ENCODE measurements at regions not wholly inside any gene's neighbourhood (a gene's known extent, or its start where the extent isn't known, plus 50 kb on each side); places are given as distances from the start of the nearest gene placed in this dataset.

DNA sequence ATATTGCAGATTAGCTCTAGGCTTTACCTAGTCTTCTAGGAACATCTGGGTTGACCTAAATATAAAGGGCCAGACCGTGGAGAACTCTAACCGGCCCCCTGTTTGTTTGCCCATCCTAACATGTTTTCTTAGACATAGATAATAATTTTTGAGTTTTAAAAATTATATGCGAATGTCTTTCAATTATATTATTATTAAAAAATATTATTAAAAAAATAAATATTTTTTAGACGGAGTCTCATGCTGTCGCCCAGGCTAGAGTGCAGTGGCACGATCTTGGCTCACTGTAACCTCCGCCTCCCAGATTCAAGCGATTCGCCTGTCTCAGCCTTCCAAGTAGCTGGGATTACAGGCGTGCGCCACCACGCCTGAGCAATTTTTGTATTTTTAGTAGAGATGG is 318.5 kb downstream of the INHBA start:
- no peaks in the 10 kb centered on the region for H3K4me1 Mint-ChIP-seq
- no peak overlapping the region for H3K9ac ChIP-seq
- no peaks in the 10 kb centered on the region for H3K9me3 ChIP-seq (ENCODE audit: low read depth)
- no peak overlapping the region for H3K27ac ChIP-seq
- no peak for DNase-seq (ENCODE audit: low spot score)
- no peak overlapping the region for H3K4me2 ChIP-seq
- peaks cover 19% of the 10 kb centered on the region for H3K4me1 ChIP-seq
- no peaks in the 10 kb centered on the region for H3K36me3 Mint-ChIP-seq
- H3K27me3 Mint-ChIP-seq (ENCODE audit: insufficient read depth, low read depth) = no peaks in the 10 kb centered on the region
- H3K79me2 ChIP-seq (ENCODE audit: low read depth) = no peaks in the 10 kb centered on the region
- no peak overlapping the region for H2AFZ ChIP-seq (replicated peaks)
- no peak overlapping the region for H3K4me3 ChIP-seq
- no peaks in the 10 kb centered on the region for H3K9me3 Mint-ChIP-seq
- no peaks in the 10 kb centered on the region for H3K36me3 ChIP-seq
- TF ChIP-seq, protein P1, sequence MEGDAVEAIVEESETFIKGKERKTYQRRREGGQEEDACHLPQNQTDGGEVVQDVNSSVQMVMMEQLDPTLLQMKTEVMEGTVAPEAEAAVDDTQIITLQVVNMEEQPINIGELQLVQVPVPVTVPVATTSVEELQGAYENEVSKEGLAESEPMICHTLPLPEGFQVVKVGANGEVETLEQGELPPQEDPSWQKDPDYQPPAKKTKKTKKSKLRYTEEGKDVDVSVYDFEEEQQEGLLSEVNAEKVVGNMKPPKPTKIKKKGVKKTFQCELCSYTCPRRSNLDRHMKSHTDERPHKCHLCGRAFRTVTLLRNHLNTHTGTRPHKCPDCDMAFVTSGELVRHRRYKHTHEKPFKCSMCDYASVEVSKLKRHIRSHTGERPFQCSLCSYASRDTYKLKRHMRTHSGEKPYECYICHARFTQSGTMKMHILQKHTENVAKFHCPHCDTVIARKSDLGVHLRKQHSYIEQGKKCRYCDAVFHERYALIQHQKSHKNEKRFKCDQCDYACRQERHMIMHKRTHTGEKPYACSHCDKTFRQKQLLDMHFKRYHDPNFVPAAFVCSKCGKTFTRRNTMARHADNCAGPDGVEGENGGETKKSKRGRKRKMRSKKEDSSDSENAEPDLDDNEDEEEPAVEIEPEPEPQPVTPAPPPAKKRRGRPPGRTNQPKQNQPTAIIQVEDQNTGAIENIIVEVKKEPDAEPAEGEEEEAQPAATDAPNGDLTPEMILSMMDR (IDR thresholded peaks at IDR 0.05) = no peak
- TF ChIP-seq EZH2phosphoT487 (IDR thresholded peaks at IDR 0.05) = no peak
- TF ChIP-seq EZH2 (IDR thresholded peaks at IDR 0.05) = no peak
- H3K4me3 Mint-ChIP-seq = no peak overlapping the region
- H3F3A ChIP-seq (ENCODE audit: low read depth) = no peaks in the 10 kb centered on the region
- no peak overlapping the region for H3K27ac Mint-ChIP-seq
- no peaks in the 10 kb centered on the region for H4K20me1 ChIP-seq (ENCODE audit: low read depth)
- no peaks in the 10 kb centered on the region for H3K27me3 ChIP-seq

DNA sequence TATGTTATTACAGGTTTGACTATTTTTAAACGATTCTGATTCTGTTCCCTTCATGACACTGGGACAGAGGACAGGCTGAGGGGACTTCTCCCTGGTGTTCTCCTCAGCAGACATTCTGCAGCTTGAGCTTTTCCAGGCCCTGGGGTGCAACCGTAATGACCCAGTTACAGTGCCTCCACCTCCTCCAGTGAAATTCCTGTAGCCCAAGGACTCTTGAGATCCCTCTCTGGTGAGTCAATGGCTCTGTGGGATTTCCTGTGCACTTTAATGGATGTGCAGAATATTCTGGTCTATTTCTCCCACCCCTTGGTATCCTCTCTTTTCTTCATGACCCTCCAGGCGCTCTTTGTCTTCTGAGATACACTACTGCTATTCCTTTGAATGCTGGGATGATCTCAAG is 319.3 kb downstream of the INHBA start:
- H3F3A ChIP-seq (ENCODE audit: low read depth) = no peaks in the 10 kb centered on the region
- Mint-ChIP-seq H3K4me3 (no peak overlapping the region), H3K4me1 (no peaks in the 10 kb centered on the region), H3K9me3 (no peaks in the 10 kb centered on the region), H3K27ac (no peak overlapping the region), H3K36me3 (no peaks in the 10 kb centered on the region), H3K27me3 (ENCODE audit: insufficient read depth, low read depth) (no peaks in the 10 kb centered on the region)
- H3K4me3 ChIP-seq = no peak overlapping the region
- TF ChIP-seq, protein P1 (IDR thresholded peaks at IDR 0.05) = no peak
- no peak for TF ChIP-seq EZH2 (IDR thresholded peaks at IDR 0.05)
- no peak for TF ChIP-seq EZH2phosphoT487 (IDR thresholded peaks at IDR 0.05)
- H3K79me2 ChIP-seq (ENCODE audit: low read depth) = no peaks in the 10 kb centered on the region
- H3K36me3 ChIP-seq = no peaks in the 10 kb centered on the region
- H2AFZ ChIP-seq (replicated peaks) = no peak overlapping the region
- H3K27me3 ChIP-seq = no peaks in the 10 kb centered on the region
- H3K9me3 ChIP-seq (ENCODE audit: low read depth) = no peaks in the 10 kb centered on the region
- H3K27ac ChIP-seq = no peak overlapping the region
- H4K20me1 ChIP-seq (ENCODE audit: low read depth) = no peaks in the 10 kb centered on the region
- H3K9ac ChIP-seq = no peak overlapping the region
- peaks cover 19% of the 10 kb centered on the region for H3K4me1 ChIP-seq
- no peak for DNase-seq (ENCODE audit: low spot score)
- H3K4me2 ChIP-seq = no peak overlapping the region

DNA sequence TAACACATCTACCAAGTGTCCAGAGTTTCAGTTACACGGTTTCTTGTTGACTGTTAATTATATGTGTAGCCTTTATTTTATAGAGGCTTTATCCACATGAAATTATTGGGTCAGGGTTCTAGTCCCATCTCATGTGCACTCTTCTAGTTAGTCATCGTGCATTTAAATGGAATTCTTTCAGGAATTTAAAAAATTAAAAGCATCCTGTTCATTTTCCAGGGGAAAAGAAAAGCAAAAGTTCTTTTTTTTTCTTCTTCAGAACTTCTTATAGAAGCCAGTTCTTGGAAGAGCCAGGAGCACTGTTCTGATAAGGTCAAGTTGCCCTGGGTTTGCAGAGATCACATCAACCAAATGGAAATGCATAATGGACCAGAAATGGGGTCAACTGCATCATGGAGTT is 324.7 kb downstream of the INHBA start:
- H2AFZ ChIP-seq (replicated peaks) = no peak overlapping the region
- H3K4me2 ChIP-seq = no peak overlapping the region
- no peaks in the 10 kb centered on the region for H3K27me3 ChIP-seq
- DNase-seq (ENCODE audit: low spot score) = no peak
- no peaks in the 10 kb centered on the region for H3F3A ChIP-seq (ENCODE audit: low read depth)
- no peaks in the 10 kb centered on the region for H3K9me3 Mint-ChIP-seq
- no peak overlapping the region for H3K27ac Mint-ChIP-seq
- H3K4me3 Mint-ChIP-seq = no peak overlapping the region
- no peak overlapping the region for H3K9ac ChIP-seq
- no peaks in the 10 kb centered on the region for H3K36me3 ChIP-seq
- no peaks in the 10 kb centered on the region for H3K79me2 ChIP-seq (ENCODE audit: low read depth)
- no peak overlapping the region for H3K4me3 ChIP-seq
- H3K27ac ChIP-seq = no peak overlapping the region
- H3K4me1 ChIP-seq = no peaks in the 10 kb centered on the region
- no peaks in the 10 kb centered on the region for H3K4me1 Mint-ChIP-seq
- TF ChIP-seq EZH2phosphoT487 (IDR thresholded peaks at IDR 0.05) = no peak
- no peak for TF ChIP-seq EZH2 (IDR thresholded peaks at IDR 0.05)
- TF ChIP-seq, protein P1 (IDR thresholded peaks at IDR 0.05) = no peak
- no peaks in the 10 kb centered on the region for H3K27me3 Mint-ChIP-seq (ENCODE audit: insufficient read depth, low read depth)
- H4K20me1 ChIP-seq (ENCODE audit: low read depth) = no peaks in the 10 kb centered on the region
- H3K36me3 Mint-ChIP-seq = no peaks in the 10 kb centered on the region
- H3K9me3 ChIP-seq (ENCODE audit: low read depth) = no peaks in the 10 kb centered on the region

DNA sequence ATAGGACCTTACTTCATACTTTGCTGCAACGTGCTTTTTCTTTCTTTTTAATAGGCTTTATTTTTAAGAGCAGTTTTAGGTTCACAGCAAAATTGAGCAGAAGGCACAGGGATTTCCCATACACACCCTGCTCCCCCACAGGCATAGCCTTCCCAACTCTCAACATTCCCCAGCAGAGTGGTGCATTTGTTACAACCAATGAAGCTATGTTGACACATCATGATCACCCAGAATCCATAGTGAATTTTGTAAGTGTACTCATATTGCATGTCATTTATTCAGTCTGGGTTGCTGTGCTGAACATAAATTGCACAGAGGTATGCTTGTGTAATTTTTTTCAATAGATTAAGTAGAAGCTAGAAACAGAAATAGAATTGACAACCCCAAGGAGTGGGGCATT is 327.3 kb downstream of the INHBA start:
- Histone ChIP-seq H3F3A (ENCODE audit: low read depth) (no peaks in the 10 kb centered on the region), H2AFZ (replicated peaks) (no peak overlapping the region), H3K4me3 (no peak overlapping the region), H3K4me2 (no peak overlapping the region), H3K79me2 (ENCODE audit: low read depth) (no peaks in the 10 kb centered on the region), H3K27ac (no peak overlapping the region), H3K36me3 (no peaks in the 10 kb centered on the region), H4K20me1 (ENCODE audit: low read depth) (no peaks in the 10 kb centered on the region), H3K9ac (no peak overlapping the region), H3K27me3 (no peaks in the 10 kb centered on the region), H3K9me3 (ENCODE audit: low read depth) (no peaks in the 10 kb centered on the region), H3K4me1 (no peaks in the 10 kb centered on the region)
- Mint-ChIP-seq H3K4me1 (no peaks in the 10 kb centered on the region), H3K4me3 (no peak overlapping the region), H3K9me3 (no peaks in the 10 kb centered on the region), H3K36me3 (no peaks in the 10 kb centered on the region), H3K27me3 (ENCODE audit: insufficient read depth, low read depth) (peaks cover 2% of the 10 kb centered on the region), H3K27ac (no peak overlapping the region)
- TF ChIP-seq EZH2phosphoT487 (IDR thresholded peaks at IDR 0.05) (no peak), EZH2 (IDR thresholded peaks at IDR 0.05) (no peak)
- TF ChIP-seq, protein P1 (IDR thresholded peaks at IDR 0.05) = no peak
- no peak for DNase-seq (ENCODE audit: low spot score)

All from neural progenitor cell (in vitro differentiated cells).